GM18508 (cell line): ENCODE measurements at regions not wholly inside any gene's neighbourhood (a gene's known extent, or its start where the extent isn't known, plus 50 kb on each side); places are given as distances from the start of the nearest gene placed in this dataset.
"Not testable (repeated sequence)": the region's sequence is repeated elsewhere in the genome, so short reads cannot be mapped to it uniquely, and the experiment has no call there.

Experiments used
- ATAC-seq: cut with Tn5 transposase; IDR thresholded peaks from one replicate; pipeline ENCODE4 v1.9.1; 2021; ENCODE audit warnings: moderate number of reproducible peaks; ENCODE audit not compliant: insufficient read depth, unreplicated experiment

DNA sequence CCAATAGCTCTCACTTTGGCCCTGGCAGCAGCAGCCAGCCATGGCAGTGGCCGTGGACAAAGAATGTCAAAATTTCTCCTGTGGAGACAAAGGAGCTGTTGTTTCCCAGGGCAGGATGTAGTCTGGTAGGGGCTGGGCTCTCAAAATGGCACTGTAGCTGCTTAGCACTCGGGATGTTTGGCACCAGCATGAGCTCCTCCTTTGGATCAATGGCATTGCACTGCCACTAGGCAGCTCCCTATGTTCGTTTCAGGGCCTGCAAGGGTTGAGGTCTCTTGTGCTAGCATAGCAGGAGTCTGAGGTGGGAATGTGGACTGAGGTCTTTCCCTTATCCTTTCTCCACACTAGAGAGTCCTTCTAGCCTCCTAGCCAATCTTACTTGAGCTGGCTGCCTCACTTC lies 948.8 kb upstream of the FAM98A start:
- ATAC-seq, result no peak

DNA sequence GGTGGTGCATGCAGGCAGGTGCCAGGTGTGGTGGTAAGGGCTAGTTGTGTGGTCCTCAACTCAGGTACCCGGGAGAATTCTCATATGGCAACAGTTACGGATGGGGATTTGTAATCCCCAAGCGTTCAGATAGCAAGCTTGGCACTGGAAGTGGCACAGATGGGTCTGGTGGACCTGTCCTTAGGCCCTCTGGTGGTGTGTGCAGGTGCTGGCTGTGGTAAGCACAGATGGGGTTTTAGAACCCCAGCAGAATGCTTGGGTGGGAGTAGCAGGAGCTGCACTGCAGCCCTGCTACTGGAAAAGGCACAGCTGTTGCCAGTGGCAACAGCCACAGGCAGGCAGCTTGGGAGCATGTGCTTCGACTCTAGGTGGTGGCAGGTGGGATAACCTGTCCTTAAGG lies 948.2 kb upstream of the FAM98A start:
- no peak for ATAC-seq

DNA sequence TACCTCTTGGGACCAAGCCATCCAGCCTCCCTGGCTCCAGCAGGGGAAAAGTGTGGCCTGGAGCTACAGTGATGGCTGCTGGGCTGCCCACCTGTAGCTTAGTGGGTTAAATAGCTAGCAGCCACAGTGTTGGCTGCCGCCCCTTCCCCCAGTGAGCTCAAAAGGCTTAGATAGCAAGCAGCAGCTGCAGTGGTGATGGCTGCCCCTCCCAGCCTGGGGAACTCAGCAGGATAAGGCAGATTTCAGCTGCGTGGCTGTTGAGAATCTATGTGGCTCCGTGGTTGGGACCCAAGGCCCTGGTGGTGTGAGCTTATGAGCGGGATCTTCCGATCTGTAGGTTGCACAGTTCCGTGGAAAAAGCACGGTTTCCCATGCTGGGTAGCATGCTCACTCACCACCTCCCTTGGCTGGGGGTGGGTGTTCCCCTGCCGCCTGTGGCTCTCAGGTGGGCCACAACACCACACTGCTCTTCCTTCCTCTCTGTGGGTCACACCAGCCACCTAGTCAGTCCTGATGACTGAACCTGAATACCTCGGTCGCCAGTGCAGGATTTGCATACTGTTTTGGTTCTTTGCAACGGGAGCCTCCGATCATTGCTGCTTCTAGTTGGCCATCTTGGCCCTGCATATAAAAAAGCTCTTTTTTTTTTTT lies 946.5 kb upstream of the FAM98A start:
- ATAC-seq, result no peak

DNA sequence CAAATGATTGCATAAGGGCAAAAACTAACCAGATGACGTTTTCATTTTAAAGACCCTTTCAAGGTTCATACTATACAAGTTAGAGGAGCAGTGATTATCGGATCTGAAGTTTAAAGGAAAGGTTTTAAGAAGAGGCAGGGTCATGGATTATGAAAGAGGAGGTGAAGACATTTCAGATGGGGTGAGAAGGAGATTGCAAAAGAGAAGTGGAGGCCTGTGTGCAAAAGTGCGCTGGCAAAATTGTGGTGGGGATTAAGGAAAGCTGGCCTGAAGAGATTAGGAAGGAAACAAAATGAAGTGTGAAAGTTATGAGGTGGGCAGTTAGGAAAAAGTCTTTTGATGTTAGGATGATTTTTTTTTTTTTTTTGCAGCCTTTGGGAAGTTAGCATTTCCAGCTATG lies 935.7 kb upstream of the FAM98A start:
- no peak for ATAC-seq

DNA sequence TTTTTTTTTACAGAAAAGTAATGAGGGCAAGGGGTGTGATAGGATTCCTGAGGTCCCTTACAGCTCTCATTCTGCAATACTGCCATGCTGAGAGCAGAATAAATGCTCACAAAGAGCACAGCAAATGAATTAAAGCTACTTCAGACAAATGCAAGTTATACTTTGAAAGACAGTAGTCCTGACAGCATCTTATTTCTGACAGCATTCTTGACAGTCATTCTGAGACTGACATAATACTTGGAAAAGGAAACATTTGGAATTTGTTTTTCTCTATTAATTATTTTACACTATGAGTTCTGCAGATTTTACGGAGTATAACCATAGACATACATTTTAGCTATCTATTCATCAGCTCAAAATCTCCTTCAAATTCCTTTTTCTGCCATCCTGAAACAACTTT lies 935.2 kb upstream of the FAM98A start:
- no peak for ATAC-seq

DNA sequence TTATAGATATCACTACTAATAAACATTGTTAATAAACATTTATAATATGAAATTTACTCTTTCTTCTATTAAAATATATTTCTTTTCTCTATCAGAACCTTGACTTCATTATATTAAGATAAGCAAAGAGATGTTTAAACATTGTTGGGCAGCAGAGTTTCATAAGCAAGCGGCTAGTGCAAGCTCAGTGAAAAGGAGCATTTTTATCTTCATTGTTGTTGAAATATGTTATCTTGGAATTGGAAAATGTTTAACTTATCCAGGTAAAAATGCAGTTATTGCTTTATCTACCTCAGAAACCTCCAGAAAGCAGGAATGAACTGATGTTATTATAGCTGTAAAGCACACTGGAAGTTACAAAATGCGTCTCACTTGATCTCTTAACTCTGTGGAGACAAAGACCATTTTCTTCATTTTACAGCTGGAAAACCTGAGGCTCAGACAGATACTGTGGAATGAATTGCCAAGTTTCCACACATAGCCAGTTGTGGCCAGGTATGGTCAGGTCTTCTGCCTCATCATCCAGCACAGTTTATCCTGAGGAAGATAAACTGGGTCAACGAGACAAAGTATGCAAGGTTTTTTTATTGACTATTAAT lies 934.6 kb upstream of the FAM98A start:
- no peak for ATAC-seq

DNA sequence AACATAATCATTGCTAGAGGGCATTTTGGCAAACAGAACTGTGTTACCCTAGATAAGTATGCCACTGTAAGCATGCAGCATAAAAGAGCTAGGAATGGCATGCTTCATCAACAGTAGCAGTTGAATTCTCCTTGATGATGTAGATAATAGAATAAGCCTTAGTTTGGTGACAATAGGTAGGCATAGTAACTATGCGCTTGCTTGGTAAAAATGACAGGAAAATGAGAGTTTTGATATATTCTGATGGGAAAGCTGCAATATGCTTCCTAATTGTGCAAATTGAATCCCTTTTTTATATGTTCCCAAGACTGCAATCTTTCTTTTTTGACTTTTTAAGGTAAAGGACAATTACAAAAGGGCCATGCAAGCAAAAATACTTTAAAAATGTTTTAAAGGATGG lies 930.9 kb upstream of the FAM98A start:
- ATAC-seq, result no peak

DNA sequence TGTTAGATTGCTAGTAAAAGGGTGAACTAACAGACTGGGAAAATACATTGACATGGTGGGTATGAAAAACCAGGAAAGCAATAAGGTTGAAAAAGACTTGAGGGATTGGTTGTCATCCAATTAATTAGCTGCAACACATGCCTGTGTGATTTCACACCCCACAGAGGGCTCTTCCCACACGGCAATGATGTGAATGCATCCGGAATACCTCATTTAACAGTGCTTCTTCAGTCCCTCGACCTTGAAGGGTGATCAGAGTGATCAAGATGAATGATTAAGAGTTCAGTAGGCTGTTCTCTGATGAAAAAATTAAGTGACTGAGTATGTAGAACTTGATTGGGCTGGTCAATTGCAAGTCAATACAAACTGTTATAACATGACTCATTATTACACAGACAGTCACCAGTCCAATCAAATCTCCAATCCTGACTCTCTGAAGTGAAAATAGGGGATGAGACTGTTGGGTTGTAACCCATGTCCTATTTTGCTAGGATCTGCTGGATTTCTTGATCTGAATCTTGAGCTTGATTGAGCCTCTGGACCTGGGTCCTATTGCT lies 924.9 kb upstream of the FAM98A start:
- no peak for ATAC-seq

DNA sequence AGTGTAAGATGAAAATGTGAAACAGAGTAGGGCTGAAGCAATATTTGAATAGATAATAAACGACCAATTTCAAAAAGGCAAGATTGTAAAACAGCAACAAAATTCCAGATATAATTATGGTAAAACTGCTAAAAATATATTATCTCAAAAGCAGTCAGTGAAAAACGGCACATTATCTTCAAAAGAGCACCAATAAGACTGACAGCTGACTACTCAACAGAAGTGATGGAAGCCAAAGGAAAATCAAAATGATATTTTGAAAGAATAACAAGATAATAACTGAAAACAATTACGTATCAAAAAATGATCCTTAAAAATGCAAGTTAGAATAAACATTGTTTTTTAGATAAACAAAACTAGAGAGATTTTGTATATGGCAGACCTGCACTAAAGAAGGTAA lies 920.6 kb upstream of the FAM98A start:
- no peak for ATAC-seq

DNA sequence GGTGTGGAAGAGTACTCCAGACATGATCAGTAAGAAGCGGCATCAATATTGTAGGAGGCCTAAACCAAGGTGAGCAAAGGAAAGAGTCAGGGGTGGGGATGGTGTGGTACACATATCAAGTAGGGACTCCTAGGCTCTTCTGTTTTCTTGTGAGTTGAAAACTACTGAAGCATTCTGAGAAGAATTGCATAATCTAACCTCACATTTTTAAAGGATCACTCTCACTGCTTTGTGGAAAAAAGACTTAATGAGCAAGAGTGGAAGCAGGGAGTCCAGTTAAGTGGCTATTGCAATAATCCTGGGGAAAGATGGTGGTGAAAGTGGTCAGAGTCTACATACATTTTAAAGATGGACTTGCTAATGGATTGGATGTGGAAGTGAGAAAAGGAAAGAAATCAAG lies 899.5 kb upstream of the FAM98A start:
- no peak for ATAC-seq

DNA sequence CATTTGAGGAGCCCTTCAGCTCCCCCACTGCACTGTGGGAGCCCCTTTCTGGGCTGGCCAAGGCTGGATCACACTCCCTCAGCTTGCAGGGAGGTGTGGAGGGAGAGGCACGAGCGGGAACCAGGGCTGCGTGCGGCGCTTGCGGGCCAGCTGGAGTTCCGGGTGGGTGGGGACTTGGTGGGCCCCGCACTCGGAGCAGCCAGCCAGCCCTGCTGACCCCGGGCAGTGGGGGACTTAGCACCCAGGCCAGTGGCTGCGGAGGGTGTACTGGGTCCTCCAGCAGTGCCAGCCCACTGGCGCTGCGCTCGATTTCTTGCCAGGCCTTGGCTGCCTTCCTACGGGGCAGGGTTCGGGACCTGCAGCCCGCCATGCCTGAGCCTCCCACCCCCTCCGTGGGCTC lies 895.1 kb upstream of the FAM98A start:
- ATAC-seq, result not testable (repeated sequence)

DNA sequence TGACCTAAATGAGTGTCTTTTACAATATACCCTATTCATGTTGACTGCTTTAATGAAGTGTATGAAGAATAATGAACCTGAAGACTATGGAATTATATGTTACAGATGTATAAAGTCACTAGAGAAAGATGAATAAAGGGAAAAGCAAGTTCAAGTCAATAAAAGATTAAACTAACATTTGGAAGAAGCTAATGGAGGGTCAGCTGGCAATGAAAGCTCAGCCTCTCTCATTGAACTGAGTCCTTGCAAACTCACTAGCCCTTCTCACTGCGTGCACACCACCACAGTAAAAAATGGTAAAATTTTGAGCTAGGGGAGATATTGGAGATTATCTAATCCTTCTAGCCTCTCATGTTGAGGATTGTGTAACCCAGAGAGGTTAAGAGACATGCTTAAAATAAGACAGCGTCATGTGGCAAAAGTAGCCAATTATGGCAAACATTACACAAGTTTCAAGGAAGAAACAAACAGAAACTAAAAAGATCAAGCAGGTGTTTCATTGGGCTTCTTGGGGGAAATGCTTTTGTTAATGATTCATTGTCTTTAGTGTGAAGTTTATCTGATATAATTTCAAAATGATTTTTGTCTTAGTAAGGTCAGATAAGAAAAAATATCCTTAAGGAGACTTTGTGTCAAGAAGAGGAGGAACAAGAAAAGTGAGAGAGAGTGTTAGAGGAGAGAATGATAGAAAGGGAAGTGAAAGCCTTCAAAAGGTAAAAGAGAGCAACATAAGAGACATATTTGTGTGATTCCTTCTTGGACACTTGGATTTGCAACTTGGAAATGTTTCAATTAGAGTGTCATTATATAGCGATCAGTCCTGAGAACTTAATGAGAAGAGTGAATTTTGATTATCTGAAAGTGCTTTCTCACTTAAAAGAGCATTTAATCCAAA lies 893.7 kb upstream of the FAM98A start:
- no peak for ATAC-seq

DNA sequence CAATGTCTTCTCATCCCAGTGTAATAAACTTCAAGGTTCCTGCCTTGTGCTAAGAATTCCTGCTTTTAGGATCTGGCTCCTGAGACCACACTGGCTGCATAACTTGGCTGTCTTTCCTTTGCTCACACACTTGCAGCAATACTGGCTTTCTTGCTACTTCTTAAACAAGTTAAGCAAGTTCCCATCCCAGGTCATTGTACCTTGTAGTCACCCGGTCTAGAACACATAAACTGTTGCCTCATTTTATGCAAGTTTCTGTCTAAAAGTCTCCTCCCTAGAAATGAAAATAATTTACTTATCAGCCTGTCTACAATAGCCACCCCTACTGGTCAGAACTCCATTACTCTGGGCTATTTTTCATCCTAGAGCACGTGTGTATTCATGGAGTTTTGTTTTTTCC lies 887.9 kb upstream of the FAM98A start:
- no peak for ATAC-seq

DNA sequence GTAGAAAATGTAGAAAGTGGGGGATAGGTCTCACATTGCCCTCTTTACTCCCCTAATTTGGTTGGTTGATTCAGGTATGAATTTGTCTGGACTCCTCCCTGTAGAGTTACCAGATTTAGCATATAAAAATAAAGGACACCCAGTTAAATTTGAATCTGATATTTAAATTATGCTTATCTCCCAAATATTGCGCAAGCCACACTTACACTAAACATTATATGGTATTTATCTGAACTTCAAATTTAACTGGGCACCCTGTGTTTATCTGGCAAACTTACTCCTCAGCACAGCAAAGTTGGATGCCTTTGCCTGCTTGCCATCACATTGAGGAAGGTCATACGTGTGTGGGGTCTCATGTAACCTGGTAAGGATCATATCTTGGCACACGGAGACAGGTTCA lies 882.4 kb upstream of the FAM98A start:
- no peak for ATAC-seq

DNA sequence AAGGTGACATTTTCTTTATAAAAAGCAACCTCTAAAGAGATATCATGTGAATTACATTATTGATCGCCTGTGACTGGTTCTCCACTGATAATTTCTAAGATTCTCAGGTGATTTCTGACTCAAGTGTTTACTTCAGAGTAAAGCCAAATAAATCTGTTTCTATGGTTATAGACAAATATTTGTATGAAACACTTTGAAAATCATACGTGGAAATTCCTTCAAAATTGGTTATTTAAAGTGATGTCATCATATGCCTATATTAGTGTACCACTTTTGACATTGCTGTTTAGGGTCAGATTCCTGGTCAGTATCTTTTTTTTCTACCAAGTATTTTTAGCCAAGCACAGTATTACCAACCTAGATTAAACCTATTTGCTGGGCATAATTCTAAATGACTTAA lies 881.3 kb upstream of the FAM98A start:
- ATAC-seq, result no peak

DNA sequence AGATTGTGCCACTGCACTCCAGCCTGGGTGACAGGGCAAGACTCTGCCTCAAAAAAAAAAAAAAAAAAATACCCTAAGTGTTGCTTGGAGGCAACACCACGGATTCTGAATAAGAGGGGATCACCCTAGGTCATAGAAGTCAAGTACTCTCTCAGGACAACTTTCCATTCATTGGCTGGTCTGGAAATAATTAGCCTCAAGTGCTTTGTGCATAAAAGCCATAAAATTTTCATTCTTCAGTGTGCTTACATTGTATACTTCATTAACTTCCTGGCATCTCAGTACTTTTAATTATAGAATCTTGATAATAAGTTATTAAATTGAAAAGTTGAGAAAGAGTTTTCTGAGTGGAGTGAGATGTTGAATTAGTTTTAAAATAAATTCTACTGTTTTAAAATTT lies 876.1 kb upstream of the FAM98A start:
- ATAC-seq, result no peak

DNA sequence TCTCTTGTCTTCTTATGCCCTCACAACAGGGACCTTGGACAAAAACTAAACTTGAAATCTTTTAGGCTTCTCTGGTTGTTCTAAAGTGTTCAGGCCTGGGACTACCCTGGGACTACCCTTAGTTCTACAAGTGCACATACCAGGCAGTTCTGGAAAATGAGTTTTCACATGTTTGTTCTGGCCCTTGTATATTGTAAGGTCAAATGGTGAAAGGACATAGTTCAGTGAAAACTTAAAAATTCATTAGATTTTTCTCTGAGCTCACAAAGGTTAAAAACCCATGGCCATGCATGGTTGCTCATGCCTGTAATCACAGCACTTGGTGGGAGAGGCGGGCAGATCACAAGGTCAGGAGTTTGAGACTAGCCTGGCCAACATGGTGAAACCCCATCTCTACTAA lies 875.5 kb upstream of the FAM98A start:
- no peak for ATAC-seq

DNA sequence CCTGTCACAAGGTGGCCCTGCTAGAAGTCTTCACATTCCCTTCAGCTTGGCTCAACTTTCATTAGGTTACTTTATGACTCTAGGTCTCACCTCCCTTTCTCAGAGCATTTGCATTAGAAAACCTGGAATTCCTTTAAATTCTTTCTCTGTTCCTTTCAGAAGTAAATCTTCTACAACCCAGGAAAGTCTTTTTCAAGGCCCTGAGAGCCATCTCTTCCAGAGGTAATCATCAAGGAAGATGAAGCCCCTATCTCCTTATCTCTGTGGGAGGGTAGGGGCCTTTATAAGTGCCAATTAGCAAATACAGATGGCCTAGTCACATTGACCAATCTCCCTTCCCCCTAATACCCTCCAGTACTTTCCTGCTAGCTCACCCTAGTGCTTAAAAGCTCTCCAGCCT lies 848.0 kb upstream of the FAM98A start:
- ATAC-seq, result no peak

DNA sequence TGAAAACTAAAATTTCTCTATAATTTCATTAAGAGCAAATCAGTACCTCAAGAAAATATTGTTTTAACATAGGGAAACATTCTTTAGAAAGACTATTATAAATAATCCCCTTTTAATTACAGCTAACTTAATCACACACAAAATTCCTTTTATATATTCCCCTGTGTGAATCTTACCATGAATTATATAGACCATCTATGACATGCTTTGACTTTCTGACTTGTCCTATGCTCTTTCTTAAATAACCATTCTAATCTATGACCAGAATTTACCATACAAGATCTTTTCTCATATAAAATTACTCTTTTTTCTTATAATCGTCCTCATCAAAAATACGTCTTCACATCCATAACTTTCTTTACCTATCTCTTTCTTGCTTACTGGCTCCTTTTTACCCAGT lies 824.2 kb upstream of the FAM98A start:
- no peak for ATAC-seq

DNA sequence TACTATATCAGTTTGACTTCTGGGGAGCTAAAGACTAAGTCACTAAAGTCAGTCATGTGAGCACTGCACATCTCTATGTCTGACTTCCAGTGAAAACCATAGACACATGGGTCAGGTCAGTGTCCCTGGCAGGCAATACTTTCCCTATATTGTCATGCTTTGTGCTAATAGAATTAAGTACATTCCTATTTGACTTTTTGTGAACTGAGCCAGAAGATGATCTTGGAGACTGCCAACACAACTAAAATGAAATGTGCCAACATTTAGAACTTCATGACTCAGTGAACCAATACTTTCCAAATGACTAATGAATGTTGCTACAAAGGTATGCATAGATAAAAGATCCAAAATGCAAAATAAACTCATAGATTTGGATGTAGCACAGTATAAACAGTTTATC lies 820.8 kb upstream of the FAM98A start:
- ATAC-seq, result no peak

DNA sequence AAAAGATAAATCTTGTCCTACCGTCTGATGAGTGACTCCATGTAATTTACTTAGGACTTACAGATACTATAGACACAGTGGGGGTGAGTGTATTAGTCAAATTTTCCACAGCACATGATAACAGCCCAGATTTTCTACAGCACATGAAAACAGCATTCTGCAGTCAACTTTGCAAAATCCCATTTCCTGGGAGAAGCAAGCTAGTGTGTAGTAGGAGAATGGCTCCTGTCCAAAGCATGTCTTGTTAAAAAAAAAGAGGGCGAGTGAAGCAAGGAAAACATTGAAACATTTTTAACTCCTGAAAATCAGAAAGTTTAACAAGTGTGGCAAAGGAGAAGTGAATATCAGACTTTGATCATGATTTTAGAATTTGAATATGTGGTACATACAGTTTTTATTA lies 817.8 kb upstream of the FAM98A start:
- no peak for ATAC-seq
